CD4-positive, alpha-beta memory T cell (primary cell): ENCODE measurements at regions not wholly inside any gene's neighbourhood (a gene's known extent, or its start where the extent isn't known, plus 50 kb on each side); places are given as distances from the start of the nearest gene placed in this dataset.

ENCODE experiments used
- CTCF ChIA-PET: fragments of 350-600 bp; sonication (Branson Sonifier 250); formaldehyde crosslinking; loops from one replicate; lab custom pipeline; 2021; ENCODE audit warnings: inconsistent platforms; ENCODE audit not compliant: partially characterized antibody; lab: Charles Lee
- POLR2A ChIA-PET: fragments of 350-600 bp; sonication (Branson Sonifier 250); formaldehyde crosslinking; loops from one replicate; lab custom pipeline; 2021; ENCODE audit not compliant: partially characterized antibody; lab: Charles Lee
- DNase-seq, 5 donors: peaks; one replicate each; pipeline versions ENCODE4 v3.0.0 to v3.0.0-alpha.2; 2020 to 2022; ENCODE audit warnings: mixed read lengths in 1 of 5
- H3K27ac ChIP-seq: one replicate; pipeline ENCODE4 v1.7.0; 2013; ENCODE audit warnings: low read depth, low read length
- H3K27me3 ChIP-seq: 2 replicates; pipeline ENCODE4 v1.7.0; 2013; ENCODE audit warnings: mild to moderate bottlenecking, low read length, moderate library complexity; ENCODE audit not compliant: insufficient read depth
- H3K36me3 ChIP-seq: 2 replicates; pipeline ENCODE4 v1.7.0; 2013; ENCODE audit warnings: mild to moderate bottlenecking, low read length, moderate library complexity; ENCODE audit not compliant: insufficient read depth
- H3K4me1 ChIP-seq: 2 replicates; pipeline ENCODE4 v1.7.0; 2013; ENCODE audit warnings: mild to moderate bottlenecking, low read length, moderate library complexity; ENCODE audit not compliant: insufficient read depth
- H3K4me3 ChIP-seq, 2 donors: one replicate each; pipeline ENCODE4 v1.7.0; 2013; ENCODE audit warnings: low read length in 2 of 2, mild to moderate bottlenecking in 1 of 2
- H3K9me3 ChIP-seq, 2 donors: one replicate each; pipeline ENCODE4 v1.7.0; 2013; ENCODE audit warnings: low read length in 2 of 2, control low read depth in 1 of 2; ENCODE audit not compliant: control insufficient read depth in 1 of 2
- H3K27ac Mint-ChIP-seq, 7 donors: one replicate each; pipeline ENCODE4 v1.8.0; 2020 to 2021; ENCODE audit warnings: mixed read lengths in 7 of 7, mild to moderate bottlenecking in 6 of 7, inconsistent platforms in 3 of 7, moderate library complexity in 3 of 7
- H3K27me3 Mint-ChIP-seq, 2 donors: one replicate each; pipeline ENCODE4 v1.8.0; 2020 to 2021; ENCODE audit warnings: mixed read lengths in 2 of 2
- H3K36me3 Mint-ChIP-seq, 2 donors: one replicate each; pipeline ENCODE4 v1.8.0; 2020 to 2021; ENCODE audit warnings: mixed read lengths in 2 of 2, inconsistent platforms in 1 of 2, mild to moderate bottlenecking in 1 of 2
- H3K4me1 Mint-ChIP-seq, 4 donors: one replicate each; pipeline ENCODE4 v1.8.0; 2020 to 2021; ENCODE audit warnings: mixed read lengths in 4 of 4, mild to moderate bottlenecking in 1 of 4
- H3K4me3 Mint-ChIP-seq, 8 donors: one replicate each; pipeline ENCODE4 v1.8.0; 2020 to 2021; ENCODE audit warnings: mixed read lengths in 8 of 8, mild to moderate bottlenecking in 7 of 8, moderate library complexity in 6 of 8, inconsistent platforms in 3 of 8
- H3K9me3 Mint-ChIP-seq, 8 donors: one replicate each; pipeline ENCODE4 v1.8.0; 2020 to 2021; ENCODE audit warnings: mixed read lengths in 8 of 8, mild to moderate bottlenecking in 5 of 8, inconsistent platforms in 3 of 8, moderate library complexity in 1 of 8
- intact Hi-C: fragments of 100-400 bp; cut with micrococcal nuclease; formaldehyde crosslinking; loops from one replicate; pipeline ENCODE4 v1.15.1; 2023

DNA sequence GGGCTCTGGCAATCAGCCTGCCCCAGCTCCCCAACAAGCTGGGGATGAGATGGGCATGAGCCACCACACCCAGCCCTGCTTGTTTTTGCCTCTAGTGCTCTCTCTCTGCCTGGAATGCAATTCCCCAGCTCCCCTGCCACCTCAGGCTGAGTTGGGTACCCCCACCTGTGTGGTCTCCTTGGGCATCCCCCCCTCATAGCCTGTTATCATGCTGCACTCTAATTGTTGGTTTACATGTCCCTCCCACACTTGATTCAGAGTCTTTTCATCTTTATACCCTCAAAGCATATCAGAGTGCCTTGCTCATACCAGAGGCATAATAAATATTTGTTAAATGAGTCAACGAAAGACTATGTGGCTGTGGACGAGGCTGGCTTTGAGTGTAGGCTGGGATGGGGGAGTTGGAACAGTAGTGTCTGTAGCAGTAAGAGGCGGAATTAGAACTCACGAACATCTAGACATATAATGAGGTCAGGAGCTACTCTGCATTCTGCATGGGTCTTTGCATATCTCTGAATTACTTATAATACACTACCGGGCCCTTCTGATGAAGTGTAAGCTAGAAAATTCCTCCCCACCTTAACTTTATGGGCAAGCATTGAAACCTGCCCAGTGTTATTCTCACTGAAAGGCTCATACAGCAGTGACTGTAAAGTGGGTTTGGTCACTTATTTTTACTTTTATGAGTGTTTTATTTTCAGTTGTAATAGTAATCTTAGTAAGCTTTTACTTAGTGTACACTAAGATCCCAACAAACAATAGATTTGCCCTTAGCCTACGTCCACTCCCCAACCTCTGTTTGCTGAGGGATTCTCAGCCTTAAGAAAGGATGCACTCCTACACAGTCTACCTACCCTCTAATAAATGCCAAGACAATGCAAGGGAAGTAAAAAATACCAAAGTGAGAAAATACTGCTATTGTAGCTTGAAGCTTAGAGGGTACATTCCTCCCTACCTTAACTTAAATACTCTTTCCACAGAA lies 58.7 kb downstream of the EDN1 start:
- Histone ChIP-seq H3K9me3 (no peaks in the 10 kb centered on the region), H3K36me3 (no peaks in the 10 kb centered on the region), H3K4me1 (no peaks in the 10 kb centered on the region), H3K27ac (no peak overlapping the region), H3K27me3 (no peaks in the 10 kb centered on the region), H3K4me3 (no peak overlapping the region)
- Mint-ChIP-seq H3K4me3 (no peak overlapping the region), H3K4me1 (no peaks in the 10 kb centered on the region), H3K27ac (no peak overlapping the region), H3K36me3 (no peaks in the 10 kb centered on the region), H3K27me3 (peaks cover 7 to 17% of the 10 kb centered on the region in 2 donors), H3K9me3 (peaks cover 4 to 41% (median 19%) of the 10 kb centered on the region in 8 donors)
- intact Hi-C loops = no loop called here
- CTCF ChIA-PET = no interaction called here
- DNase-seq = no peak
- POLR2A ChIA-PET = no interaction called here

DNA sequence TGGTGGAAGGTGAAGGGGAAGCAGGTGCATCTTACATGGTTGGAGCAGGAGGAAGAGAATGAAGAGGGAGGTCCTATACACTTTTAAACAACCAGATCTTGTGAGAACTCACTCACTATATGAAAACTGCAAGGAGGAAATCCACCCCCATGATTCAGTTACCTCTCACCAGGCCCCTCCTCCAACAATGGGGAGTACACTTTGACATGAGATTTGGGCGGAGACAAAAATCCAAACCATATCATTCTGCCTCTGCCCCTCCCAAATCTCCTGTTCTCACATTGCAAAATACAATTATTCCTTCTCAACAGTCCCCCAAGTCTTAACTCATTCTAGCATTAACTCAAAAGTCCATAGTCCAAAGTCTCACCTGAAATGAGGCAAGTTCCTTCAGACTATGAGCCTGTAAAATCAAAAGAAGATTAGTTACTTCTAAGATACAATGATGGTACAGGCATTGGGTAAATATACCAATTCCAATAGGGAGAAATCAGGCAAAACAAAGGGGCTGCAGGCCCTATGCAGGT lies 60.5 kb downstream of the EDN1 start:
- H3K27me3 Mint-ChIP-seq = peaks cover 7 to 14% of the 10 kb centered on the region in 2 donors
- H3K9me3 Mint-ChIP-seq = peaks cover 4 to 42% (median 21%) of the 10 kb centered on the region in 8 donors
- H3K27ac Mint-ChIP-seq = no peak overlapping the region
- no peak for DNase-seq
- ChIA-PET CTCF (no interaction called here), POLR2A (no interaction called here)
- no peaks in the 10 kb centered on the region for H3K36me3 Mint-ChIP-seq
- no peaks in the 10 kb centered on the region for H3K4me1 ChIP-seq
- H3K4me3 Mint-ChIP-seq = no peak overlapping the region
- no peaks in the 10 kb centered on the region for H3K4me1 Mint-ChIP-seq
- H3K27me3 ChIP-seq = no peaks in the 10 kb centered on the region
- H3K9me3 ChIP-seq = no peaks in the 10 kb centered on the region
- no peaks in the 10 kb centered on the region for H3K36me3 ChIP-seq
- no peak overlapping the region for H3K4me3 ChIP-seq
- H3K27ac ChIP-seq = no peak overlapping the region
- intact Hi-C loops = no loop called here

DNA sequence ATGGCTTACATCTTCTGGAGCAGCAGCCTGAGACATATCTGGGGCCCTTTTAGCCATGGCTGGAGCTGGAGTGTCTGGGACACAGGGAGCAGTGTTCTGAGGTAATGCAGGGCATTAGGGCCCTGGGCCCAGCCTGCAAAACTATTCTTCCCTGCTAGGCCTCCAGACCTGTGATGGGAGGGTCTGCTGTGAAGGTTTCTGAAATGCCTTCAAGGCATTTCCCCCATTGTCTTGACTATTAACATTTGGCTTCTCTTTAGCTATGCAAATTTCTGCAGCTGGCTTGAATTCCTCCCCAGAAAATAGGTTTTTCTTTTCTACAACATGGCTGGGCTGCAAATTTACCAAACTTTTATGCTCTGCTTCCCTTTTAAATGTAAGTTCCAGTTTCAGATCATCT lies 61.5 kb downstream of the EDN1 start:
- H3K27ac Mint-ChIP-seq = no peak overlapping the region

DNA sequence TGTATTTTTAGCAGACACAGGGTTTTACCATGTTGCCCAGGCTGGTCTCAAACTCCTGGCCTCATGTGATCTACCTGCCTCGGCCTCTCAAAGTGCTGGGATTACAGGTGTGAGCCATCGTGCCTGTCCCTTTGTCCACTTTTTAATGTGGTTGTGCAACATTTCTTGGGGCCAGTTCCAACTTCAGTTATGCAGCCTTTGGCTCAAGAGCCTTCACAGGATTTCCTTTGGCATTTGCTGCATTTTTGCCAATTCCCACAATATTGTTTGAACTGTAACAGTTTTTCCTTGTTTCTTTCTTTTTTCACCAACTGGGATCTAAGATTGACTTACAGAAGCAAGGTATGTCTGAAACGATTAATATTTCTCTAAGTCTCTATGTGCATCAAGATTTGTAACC lies 63.6 kb downstream of the EDN1 start:
- Mint-ChIP-seq H3K4me1 (no peaks in the 10 kb centered on the region), H3K36me3 (no peaks in the 10 kb centered on the region), H3K9me3 (peaks cover 4 to 42% (median 21%) of the 10 kb centered on the region in 8 donors), H3K27ac (no peak overlapping the region), H3K27me3 (peaks cover 6 to 12% of the 10 kb centered on the region in 2 donors), H3K4me3 (no peak overlapping the region)
- intact Hi-C loops = no loop called here
- no peak overlapping the region for H3K4me3 ChIP-seq
- H3K27ac ChIP-seq = no peak overlapping the region
- CTCF ChIA-PET = no interaction called here
- POLR2A ChIA-PET = no interaction called here
- H3K27me3 ChIP-seq = no peaks in the 10 kb centered on the region
- H3K9me3 ChIP-seq = no peaks in the 10 kb centered on the region
- H3K36me3 ChIP-seq = no peaks in the 10 kb centered on the region
- H3K4me1 ChIP-seq = no peaks in the 10 kb centered on the region
- DNase-seq = no peak

More for the DNA sequence above, 61.5 kb downstream of the EDN1 start:
- intact Hi-C loops = no loop called here
- Histone ChIP-seq H3K4me1 (no peaks in the 10 kb centered on the region), H3K4me3 (no peak overlapping the region), H3K36me3 (no peaks in the 10 kb centered on the region), H3K27me3 (no peaks in the 10 kb centered on the region), H3K9me3 (no peaks in the 10 kb centered on the region), H3K27ac (no peak overlapping the region)
- POLR2A ChIA-PET = no interaction called here
- Mint-ChIP-seq H3K36me3 (no peaks in the 10 kb centered on the region), H3K4me3 (no peak overlapping the region), H3K4me1 (no peaks in the 10 kb centered on the region), H3K27me3 (peaks cover 7 to 12% of the 10 kb centered on the region in 2 donors), H3K9me3 (peaks cover 4 to 42% (median 21%) of the 10 kb centered on the region in 8 donors)
- no peak for DNase-seq
- CTCF ChIA-PET = no interaction called here

DNA sequence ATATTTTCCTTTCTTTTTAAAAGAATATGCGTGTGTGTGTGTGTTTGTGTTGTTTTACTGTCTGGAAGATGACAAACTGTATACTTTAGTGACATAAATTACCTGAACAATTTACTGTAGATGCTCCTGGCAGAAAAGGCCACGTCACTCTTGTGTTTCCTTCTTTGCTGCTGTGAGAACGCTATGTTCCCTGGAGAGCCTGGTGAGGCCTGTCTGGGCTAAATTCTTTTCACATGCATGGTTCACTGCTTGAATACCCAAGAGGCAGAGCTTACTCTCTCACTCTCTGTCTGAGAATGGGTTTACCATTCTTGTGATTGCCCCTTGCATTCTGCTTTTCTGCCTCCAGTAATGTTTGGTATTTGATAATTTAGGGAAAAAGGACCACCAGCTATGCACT lies 64.3 kb downstream of the EDN1 start:
- H3K4me1 ChIP-seq = no peaks in the 10 kb centered on the region
- intact Hi-C loops = no loop called here
- ChIA-PET POLR2A (no interaction called here), CTCF (no interaction called here)
- no peak overlapping the region for H3K4me3 Mint-ChIP-seq
- H3K27ac ChIP-seq = no peak overlapping the region
- no peaks in the 10 kb centered on the region for H3K27me3 ChIP-seq
- no peaks in the 10 kb centered on the region for H3K36me3 Mint-ChIP-seq
- H3K4me3 ChIP-seq = no peak overlapping the region
- H3K9me3 ChIP-seq = no peaks in the 10 kb centered on the region
- DNase-seq = no peak
- H3K4me1 Mint-ChIP-seq = no peaks in the 10 kb centered on the region
- peaks cover 4 to 8% of the 10 kb centered on the region in 2 donors for H3K27me3 Mint-ChIP-seq
- H3K36me3 ChIP-seq = no peaks in the 10 kb centered on the region
- peaks cover 4 to 39% (median 19%) of the 10 kb centered on the region in 8 donors for H3K9me3 Mint-ChIP-seq
- H3K27ac Mint-ChIP-seq = no peak overlapping the region

DNA sequence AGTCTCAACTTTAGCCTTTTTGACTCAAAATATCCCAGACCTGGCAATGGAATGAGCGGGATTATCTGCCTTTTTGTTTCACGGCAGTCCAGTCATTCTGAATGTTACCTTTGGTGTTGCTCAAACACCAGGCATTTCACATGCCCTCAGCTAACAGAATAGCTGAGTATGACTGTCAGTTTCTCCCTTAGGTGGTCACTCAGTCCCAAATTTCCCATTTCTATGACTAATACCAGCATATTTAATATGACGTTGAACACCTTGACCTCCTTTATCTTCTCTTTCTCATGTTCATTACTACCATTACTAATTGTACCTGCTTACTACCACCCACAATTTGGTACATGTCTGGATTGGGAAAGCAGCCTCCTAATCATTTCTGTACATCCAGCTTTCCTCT lies 65.2 kb downstream of the EDN1 start:
- POLR2A ChIA-PET = no interaction called here
- no peaks in the 10 kb centered on the region for H3K4me1 Mint-ChIP-seq
- Histone ChIP-seq H3K27me3 (no peaks in the 10 kb centered on the region), H3K27ac (no peak overlapping the region), H3K36me3 (no peaks in the 10 kb centered on the region), H3K9me3 (no peaks in the 10 kb centered on the region), H3K4me1 (no peaks in the 10 kb centered on the region), H3K4me3 (no peak overlapping the region)
- DNase-seq = no peak
- no peaks in the 10 kb centered on the region for H3K36me3 Mint-ChIP-seq
- no peak overlapping the region for H3K27ac Mint-ChIP-seq
- H3K27me3 Mint-ChIP-seq = peaks cover 0 to 4% of the 10 kb centered on the region in 2 donors
- no peak overlapping the region for H3K4me3 Mint-ChIP-seq
- CTCF ChIA-PET = no interaction called here
- peaks cover 4 to 33% (median 17%) of the 10 kb centered on the region in 8 donors for H3K9me3 Mint-ChIP-seq
- intact Hi-C loops = no loop called here

DNA sequence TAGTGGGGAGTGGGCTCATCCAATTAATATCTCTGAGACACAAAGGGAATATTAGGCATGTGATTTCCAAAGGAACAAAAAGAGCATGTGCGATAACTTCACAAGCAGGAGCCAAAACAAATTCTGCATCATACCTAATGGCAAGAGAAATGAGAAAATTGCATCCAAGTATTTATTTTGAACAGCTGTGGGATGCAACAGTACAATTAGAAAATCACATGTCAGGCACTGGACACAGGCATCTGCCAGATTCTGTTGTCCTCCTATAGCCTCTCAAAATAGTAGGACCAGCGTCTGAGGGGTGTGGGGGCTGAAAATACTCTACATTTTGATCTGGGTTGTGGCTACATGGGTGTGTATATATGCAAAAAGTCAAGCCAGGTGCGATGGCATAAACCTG lies 66.3 kb downstream of the EDN1 start:
- no peak for DNase-seq
- H3K9me3 ChIP-seq = no peaks in the 10 kb centered on the region
- Mint-ChIP-seq H3K27ac (no peak overlapping the region), H3K4me3 (no peak overlapping the region), H3K4me1 (no peaks in the 10 kb centered on the region), H3K9me3 (peaks cover 4 to 23% (median 13%) of the 10 kb centered on the region in 8 donors), H3K27me3 (peaks cover 0 to 4% of the 10 kb centered on the region in 2 donors), H3K36me3 (no peaks in the 10 kb centered on the region)
- intact Hi-C loops = no loop called here
- H3K27me3 ChIP-seq = no peaks in the 10 kb centered on the region
- no peak overlapping the region for H3K27ac ChIP-seq
- H3K36me3 ChIP-seq = no peaks in the 10 kb centered on the region
- ChIA-PET CTCF (no interaction called here), POLR2A (no interaction called here)
- no peaks in the 10 kb centered on the region for H3K4me1 ChIP-seq
- H3K4me3 ChIP-seq = no peak overlapping the region
